Fibroblast of skin of left quadriceps (primary cell): ENCODE measurements at regions not wholly inside any gene's neighbourhood (a gene's known extent, or its start where the extent isn't known, plus 50 kb on each side); places are given as distances from the start of the nearest gene placed in this dataset.

Experiments
- DNase-seq, 2 experiments: peaks; one replicate each; pipeline ENCODE4 v3.0.0-alpha.2; 2013; ENCODE audit warnings: low read depth in 2 of 2

- peak; percentile 55 for DNase-seq
Measured at GRCh38 chr2:180222644-180223043, 215.5 kb upstream of the CWC22 start.

DNA sequence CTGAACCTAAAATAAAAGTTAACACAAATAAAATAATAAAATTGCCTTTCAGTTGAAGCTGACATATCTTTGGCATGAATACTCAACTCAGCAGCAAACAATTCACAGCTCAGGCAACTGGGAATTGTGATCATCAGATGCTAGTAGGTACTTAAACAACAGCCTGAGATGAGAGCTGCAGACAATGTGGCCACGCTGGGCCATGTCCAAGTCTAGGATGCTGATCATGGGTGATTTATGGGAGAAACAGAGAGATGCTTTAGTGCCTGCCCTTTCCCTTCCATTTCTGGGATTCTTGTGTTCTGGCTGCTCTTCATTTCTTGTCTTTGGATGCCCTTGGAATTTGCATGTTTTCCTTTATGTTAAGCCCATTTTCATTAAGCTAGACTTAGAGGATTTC lies 212.4 kb upstream of the CWC22 start:
- DNase-seq, result peak; percentile 89 to 91

DNA sequence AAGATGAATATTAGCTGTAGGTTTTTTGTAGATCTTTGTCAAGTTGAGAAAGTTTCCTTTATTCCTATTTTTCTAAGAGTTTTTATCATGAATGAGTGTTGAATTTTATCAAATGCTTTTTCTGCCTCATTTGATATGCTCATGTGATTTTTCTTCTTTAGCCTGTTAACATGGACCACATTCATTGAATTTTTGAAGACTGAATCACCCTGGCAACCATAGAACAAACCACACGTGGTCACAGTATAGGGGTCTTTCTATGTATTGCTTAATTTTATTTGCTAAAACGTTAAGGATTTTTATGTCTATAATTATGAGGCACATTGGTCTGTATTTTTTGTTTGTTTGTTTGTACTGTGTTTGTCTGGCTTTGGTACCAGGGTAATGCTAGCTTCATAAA lies 201.7 kb upstream of the CWC22 start:
- DNase-seq, result peak; percentile 61 to 64

DNA sequence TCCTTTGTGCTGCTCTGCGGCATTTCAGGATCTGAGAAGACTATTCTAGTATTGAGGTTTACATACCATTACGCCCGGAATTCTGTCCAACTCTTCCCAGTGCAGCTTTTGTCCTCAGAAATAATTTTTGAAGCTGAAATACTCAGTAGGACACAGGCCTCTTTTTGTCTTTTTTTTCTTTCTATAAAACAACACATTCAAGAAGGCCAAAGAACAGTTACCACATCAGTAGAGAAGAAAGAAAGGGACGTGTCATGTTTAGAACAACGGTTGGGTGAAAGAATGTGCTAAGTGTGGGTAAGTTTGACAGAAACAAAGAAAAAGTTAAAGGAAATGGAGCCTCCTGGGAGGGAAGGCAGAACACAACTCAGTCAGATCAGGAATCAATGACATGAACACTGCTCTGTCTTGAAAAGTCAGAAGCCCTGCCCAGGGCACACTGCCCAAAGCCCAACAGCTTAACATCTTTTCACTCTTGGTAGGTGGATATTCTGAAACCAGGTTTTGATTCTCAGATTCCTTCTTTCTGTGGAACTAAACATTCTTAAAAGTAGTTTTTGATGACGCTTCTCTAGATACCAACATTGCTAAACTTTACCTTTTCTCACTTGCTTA lies 198.6 kb upstream of the CWC22 start:
- DNase-seq, result no peak

GRCh38 chr2:180203972-180204371 lies 196.9 kb upstream of the CWC22 start:
- DNase-seq, result no peak

DNA sequence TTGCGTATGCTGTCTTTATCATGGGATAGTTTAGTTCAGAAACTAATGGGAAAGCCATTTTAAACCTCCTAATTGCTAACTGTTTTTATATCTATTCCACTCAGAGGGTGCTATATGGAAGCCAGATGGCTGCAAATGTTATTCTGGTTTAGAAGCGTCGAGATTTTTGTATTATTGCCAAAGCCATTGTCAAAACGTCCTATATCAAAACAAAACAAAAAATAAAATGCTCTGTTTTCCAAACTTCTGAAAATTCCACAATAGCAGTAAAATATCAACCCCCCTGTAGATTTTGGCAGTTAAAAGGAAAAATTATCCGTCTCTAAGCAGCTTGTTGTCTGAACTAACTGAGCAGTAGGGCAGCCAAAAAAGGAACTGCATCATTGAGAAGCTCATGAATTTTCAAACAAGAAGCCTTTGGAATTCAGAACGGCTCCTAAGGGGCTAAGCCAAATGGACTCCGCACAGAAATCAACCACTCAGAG lies 195.4 kb upstream of the CWC22 start:
- DNase-seq, result peak; percentile 48 to 56

- no peak for DNase-seq
Measured at GRCh38 chr2:180196419-180196977, 189.4 kb upstream of the CWC22 start.

- DNase-seq, result no peak
Measured at GRCh38 chr2:180195847-180196246, 188.8 kb upstream of the CWC22 start.

DNA sequence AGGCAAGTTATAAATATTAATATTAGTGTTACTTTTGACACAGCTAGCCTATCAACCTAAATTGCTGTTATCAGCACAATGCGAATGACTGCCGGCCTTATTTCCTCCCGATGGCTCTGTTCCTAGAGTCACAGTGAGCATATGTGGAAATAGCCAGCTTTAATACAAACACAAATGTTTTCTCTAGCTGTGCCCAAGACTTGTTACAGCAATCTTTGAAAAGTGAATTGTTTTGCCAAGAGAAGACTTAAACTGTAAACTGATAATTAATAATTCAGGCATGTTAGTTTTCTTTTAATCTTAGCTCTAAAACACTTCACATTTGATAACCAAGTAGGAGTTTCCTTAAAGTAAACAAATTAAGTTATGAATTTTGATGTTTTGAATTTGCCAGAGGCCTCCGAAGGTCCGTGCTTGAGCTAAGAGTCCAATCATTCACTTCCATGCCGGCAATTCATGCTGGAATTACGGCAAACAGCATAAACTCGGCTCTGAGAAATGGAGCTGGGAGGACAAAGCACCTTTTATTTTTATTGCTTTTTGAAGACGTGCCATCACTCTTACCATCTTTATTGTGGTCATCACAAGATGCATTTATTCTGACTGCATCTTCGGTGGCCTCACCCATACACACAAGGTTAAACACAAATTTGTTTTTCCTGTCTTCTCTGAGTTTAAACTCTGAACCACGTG lies 184.5 kb upstream of the CWC22 start:
- DNase-seq, result no peak

DNA sequence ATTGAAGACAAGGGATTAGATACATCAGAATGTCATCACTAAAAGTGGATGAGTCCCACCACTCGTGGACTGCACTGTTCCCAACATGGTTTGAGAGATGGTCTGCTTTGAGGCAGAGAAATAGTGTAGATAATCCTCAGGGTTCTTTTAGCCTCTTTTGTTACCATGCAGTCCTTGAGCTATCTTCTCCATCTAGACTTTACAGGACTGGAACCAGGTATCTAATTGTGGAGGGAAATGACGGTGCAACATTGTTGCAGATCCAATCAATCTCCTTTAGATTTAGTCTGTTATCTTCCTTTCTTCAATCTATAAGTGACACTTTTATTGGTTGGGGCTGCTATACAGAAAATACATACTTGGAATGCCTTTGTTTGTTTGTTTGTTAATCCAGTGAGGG lies 183.8 kb upstream of the CWC22 start:
- DNase-seq, result no peak

DNA sequence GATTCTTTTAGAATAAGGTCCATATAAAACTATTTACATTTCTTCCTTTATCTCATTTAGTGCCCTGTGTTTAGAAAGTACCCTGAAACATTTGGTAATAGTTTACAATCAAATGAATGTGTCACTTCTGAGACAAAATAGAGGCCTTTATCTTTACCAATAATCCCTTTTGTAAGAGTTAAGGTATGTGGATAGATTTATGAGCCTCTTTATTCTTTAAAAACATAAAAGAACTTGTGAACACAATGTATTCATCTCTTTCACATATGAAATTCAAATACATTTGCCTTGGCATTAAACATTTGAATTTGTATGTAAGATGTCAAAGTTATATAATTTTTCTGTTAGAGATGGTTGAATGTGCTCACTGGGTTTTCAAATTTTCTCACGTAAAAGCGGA lies 180.5 kb upstream of the CWC22 start:
- DNase-seq, result no peak

- DNase-seq, result peak; percentile 47 to 54
Measured at GRCh38 chr2:180184506-180184905, 177.4 kb upstream of the CWC22 start.

DNA sequence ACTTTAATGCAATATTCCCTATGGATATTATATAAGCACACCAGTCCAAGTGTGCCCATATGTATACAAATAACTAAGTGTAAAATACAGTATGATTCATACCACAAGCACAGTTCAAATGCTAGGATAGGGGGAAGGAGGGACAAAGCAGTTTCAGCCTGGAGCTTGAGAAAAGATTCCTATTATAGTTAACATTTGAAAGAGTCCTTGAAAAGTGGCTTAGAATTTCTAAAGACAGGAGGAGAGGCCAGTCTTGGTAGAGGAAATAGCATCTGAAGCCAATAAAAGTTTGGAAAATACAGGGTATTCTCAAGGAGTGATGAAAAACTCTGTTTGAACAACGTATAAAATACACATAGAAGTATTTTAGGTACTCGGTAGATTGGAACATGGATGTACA lies 173.4 kb upstream of the CWC22 start:
- DNase-seq, result no peak

DNA sequence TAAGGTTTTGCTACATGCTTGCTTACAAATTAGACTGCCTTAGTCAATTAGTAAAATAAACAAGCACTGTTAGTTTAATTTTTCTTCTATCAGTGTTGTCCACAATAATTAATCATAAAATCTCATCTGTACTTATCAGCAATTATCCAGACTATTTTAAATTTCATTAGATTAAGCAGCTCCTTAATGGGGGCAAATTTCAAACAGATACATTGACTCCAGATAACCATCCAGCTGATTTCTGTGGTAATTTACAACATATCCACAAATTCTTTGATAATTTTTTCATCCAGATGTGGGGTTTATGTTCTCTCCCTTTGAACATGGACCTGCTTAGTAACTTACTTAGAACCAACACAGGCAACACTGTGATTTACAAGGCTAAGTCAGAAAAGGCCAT lies 170.4 kb upstream of the CWC22 start:
- DNase-seq, result no peak

DNA sequence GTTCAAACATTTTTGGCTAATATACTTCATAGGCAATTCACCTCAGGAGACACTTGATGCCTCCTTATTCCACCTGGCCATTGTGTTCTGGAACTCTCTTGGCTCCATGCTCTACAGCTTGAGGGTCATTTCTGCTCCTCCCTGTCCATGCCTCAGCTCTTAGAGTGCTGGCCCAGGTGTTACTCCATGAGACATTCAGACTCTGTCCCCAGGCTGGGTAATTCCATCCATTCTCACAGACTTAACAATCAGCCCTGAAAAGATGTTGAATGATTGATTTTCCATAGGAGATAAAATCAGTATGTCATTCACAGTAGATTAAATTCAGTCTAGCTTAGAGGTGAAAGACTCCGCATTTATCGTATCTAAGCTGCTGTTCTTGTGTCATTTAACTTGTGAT lies 168.6 kb upstream of the CWC22 start:
- DNase-seq, result no peak

DNA sequence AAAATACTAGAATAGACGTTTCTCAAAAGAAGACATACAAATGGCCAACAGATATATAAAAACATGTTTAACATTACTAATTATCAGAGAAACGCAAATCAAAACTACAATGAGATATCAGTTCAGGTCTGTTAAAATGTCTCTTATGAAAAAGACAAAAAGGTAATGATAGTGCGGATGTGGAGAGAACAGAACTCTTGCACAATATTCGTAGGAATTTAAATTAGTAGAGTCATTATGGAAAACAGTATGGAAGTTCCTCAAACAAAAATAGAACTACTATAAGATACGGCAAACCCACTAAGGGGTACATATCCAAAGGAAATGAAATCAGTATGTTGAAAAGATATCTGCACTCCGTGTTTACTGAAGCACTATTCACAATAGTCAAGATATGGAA lies 167.5 kb upstream of the CWC22 start:
- DNase-seq, result no peak

- no peak for DNase-seq
Measured at GRCh38 chr2:180169474-180169873, 162.4 kb upstream of the CWC22 start.

GRCh38 chr2:180161415-180161814 lies 154.3 kb upstream of the CWC22 start:
- no peak for DNase-seq

DNA sequence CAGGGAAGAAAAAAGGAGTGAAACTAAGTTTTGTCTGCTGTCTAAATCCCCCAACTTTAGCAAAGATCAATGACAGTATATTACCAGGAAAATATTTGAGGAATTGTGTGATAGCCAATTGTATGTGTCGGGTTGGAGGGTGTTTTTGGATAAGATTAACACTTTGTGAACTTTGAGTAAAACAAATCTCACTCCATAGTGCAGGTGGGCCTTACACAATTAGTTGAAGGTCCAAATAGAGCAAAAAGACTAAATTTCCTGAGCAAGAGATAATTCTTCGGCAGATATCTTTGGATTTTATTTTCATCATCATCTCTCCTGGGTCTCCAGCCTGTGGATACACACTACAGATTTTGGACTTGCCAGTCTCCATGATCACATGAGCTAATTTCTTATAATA lies 152.8 kb upstream of the CWC22 start:
- DNase-seq, result no peak

- DNase-seq, result no peak
Measured at GRCh38 chr2:180158961-180159360, 151.9 kb upstream of the CWC22 start.

GRCh38 chr2:180156651-180157050 lies 149.6 kb upstream of the CWC22 start:
- no peak for DNase-seq

GRCh38 chr2:180150606-180151005 lies 143.5 kb upstream of the CWC22 start:
- no peak for DNase-seq

GRCh38 chr2:180146541-180146940 lies 139.4 kb upstream of the CWC22 start:
- DNase-seq, result no peak
